Esophagus muscularis mucosa (tissue), 3 donors: ENCODE measurements at regions not wholly inside any gene's neighbourhood (a gene's known extent, or its start where the extent isn't known, plus 50 kb on each side); places are given as distances from the start of the nearest gene placed in this dataset.
"Not testable (repeated sequence)": the region's sequence is repeated elsewhere in the genome, so short reads cannot be mapped to it uniquely, and the experiment has no call there.

Source experiments
- POLR2A ChIP-seq: fragments of 450-650 bp; IDR thresholded peaks from one replicate; pipeline ENCODE4 v1.6.1; 2017; ENCODE audit warnings: antibody characterized with exemption, moderate library complexity, mild to moderate bottlenecking, low read depth
- TF ChIP-seq, protein P1 (sequence below), 3 experiments: fragments of 200-600 bp in 2 of 3; fragments of 450-650 bp in 1 of 3; sonication (generic) in 2 of 3; IDR thresholded peaks; one replicate each; pipeline ENCODE4 v1.5.1; 2017 to 2019; ENCODE audit warnings: antibody characterized with exemption in 3 of 3, mild to moderate bottlenecking in 2 of 3, moderate library complexity in 1 of 3

DNA sequence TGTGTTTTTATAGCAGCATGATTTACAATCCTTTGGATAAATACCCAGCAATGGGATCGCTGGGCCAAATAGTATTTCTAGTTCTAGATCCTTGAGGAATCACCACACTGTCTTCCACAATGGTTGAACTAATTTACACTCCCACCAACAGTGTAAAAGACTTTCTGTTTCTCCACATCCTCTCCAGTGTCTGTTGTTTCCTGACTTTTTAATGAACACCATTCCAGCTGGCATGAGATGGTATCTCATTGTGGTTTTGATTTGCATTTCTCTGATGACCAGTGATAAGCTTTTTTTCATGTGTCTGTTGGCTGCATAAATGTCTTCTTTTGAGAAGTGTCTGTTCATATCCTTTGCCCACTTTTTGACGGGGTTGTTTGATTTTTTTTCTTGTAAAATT, 209.5 kb upstream of the RASGRP1 start:
- TF ChIP-seq POLR2A, result not testable (repeated sequence)
- TF ChIP-seq, protein P1, sequence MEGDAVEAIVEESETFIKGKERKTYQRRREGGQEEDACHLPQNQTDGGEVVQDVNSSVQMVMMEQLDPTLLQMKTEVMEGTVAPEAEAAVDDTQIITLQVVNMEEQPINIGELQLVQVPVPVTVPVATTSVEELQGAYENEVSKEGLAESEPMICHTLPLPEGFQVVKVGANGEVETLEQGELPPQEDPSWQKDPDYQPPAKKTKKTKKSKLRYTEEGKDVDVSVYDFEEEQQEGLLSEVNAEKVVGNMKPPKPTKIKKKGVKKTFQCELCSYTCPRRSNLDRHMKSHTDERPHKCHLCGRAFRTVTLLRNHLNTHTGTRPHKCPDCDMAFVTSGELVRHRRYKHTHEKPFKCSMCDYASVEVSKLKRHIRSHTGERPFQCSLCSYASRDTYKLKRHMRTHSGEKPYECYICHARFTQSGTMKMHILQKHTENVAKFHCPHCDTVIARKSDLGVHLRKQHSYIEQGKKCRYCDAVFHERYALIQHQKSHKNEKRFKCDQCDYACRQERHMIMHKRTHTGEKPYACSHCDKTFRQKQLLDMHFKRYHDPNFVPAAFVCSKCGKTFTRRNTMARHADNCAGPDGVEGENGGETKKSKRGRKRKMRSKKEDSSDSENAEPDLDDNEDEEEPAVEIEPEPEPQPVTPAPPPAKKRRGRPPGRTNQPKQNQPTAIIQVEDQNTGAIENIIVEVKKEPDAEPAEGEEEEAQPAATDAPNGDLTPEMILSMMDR (IDR thresholded peaks at IDR 0.05), result not testable (repeated sequence)
